GM06990 (cell line): ENCODE measurements at regions not wholly inside any gene's neighbourhood (a gene's known extent, or its start where the extent isn't known, plus 50 kb on each side); places are given as distances from the start of the nearest gene placed in this dataset.

ENCODE experiments used
- DNase-seq: peaks from one replicate; pipeline ENCODE4 v3.0.0-alpha.2; 2011; ENCODE audit not compliant: insufficient read length; ENCODE audit errors: extremely low read depth
- H3K27me3 ChIP-seq: replicated peaks from 2 replicates; pipeline ENCODE4 v1.6.0; 2011; ENCODE audit warnings: low read length; ENCODE audit not compliant: control insufficient read depth, insufficient read depth
- H3K36me3 ChIP-seq: 2 replicates; pipeline ENCODE4 v1.5.1; 2011; ENCODE audit warnings: low read length; ENCODE audit not compliant: control insufficient read depth, insufficient read depth
- H3K4me3 ChIP-seq: replicated peaks from 2 replicates; pipeline ENCODE4 v1.5.1; 2011; ENCODE audit warnings: low read depth, mild to moderate bottlenecking, control low read depth, low read length
- TF ChIP-seq, protein P1 (sequence below): IDR thresholded peaks from 2 replicates; pipeline ENCODE4 v1.5.1; 2011; ENCODE audit warnings: low read length, control low read depth, mild to moderate bottlenecking, inconsistent platforms; ENCODE audit not compliant: insufficient read depth, poor library complexity, severe bottlenecking

DNA sequence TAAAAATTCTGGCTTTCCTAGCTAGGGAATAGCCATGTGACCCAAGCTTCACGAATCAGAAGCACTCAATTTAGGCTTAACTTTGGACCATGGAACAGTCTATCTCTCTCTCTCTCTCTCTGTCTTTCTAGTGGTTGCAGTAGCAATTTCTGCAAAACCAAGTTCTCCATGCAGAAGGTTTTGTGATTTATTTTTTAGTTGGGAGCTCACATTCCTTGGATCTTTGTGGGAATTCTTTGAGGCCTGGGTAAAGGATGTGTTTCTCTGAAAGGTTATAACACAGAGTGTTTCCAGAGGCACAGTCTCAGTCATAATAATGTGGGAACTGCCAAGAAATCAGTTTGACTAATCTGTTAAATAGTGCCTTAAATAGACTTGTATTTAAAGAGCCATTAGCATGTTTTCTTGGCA is 112.3 kb upstream of the COL11A1 start:
- DNase-seq = no peak
- Histone ChIP-seq H3K27me3 (no peaks in the 10 kb centered on the region), H3K36me3 (no peaks in the 10 kb centered on the region), H3K4me3 (no peak overlapping the region)
- TF ChIP-seq, protein P1, sequence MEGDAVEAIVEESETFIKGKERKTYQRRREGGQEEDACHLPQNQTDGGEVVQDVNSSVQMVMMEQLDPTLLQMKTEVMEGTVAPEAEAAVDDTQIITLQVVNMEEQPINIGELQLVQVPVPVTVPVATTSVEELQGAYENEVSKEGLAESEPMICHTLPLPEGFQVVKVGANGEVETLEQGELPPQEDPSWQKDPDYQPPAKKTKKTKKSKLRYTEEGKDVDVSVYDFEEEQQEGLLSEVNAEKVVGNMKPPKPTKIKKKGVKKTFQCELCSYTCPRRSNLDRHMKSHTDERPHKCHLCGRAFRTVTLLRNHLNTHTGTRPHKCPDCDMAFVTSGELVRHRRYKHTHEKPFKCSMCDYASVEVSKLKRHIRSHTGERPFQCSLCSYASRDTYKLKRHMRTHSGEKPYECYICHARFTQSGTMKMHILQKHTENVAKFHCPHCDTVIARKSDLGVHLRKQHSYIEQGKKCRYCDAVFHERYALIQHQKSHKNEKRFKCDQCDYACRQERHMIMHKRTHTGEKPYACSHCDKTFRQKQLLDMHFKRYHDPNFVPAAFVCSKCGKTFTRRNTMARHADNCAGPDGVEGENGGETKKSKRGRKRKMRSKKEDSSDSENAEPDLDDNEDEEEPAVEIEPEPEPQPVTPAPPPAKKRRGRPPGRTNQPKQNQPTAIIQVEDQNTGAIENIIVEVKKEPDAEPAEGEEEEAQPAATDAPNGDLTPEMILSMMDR = no peak

DNA sequence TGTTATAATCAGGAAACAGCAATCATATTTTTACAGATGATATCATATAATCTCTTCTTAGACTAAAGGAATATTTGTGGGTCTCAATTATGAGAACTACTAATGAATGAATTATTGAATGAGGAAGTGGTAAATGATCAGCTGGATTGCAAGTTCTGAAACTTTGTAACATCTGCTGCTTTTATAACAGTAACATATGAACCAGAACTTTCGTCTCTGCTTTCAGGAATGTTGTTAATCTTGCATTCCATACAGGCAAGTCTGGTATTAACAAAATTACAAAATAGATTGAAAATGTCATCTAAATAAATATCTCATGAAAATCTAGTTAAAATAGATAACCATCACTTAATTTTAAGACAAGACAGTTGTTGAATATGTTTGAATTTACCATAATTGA is 110.5 kb upstream of the COL11A1 start:
- TF ChIP-seq, protein P1 = no peak
- no peaks in the 10 kb centered on the region for H3K27me3 ChIP-seq
- no peaks in the 10 kb centered on the region for H3K36me3 ChIP-seq
- DNase-seq = no peak
- H3K4me3 ChIP-seq = no peak overlapping the region

DNA sequence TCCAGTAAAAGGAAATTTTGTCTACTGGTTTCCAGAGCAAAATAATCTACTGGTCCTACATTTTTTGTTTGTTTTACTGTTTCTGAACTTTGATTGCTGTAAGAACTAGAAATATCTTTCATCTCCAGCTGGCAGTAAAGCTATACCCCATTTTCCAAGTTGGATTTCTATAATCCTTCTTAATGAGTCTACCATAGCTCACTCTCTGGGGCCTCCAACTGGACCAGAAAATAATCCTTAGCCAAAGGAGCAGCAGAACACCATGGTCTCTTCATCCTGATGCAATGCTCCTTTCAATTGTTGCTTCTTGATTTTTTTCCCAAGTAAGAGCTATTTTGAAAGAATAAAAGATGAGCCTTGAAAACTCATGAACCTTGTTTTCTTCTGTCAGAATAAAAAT is 110.0 kb upstream of the COL11A1 start:
- H3K4me3 ChIP-seq = no peak overlapping the region
- no peaks in the 10 kb centered on the region for H3K27me3 ChIP-seq
- DNase-seq = no peak
- TF ChIP-seq, protein P1 = no peak
- H3K36me3 ChIP-seq = no peaks in the 10 kb centered on the region

DNA sequence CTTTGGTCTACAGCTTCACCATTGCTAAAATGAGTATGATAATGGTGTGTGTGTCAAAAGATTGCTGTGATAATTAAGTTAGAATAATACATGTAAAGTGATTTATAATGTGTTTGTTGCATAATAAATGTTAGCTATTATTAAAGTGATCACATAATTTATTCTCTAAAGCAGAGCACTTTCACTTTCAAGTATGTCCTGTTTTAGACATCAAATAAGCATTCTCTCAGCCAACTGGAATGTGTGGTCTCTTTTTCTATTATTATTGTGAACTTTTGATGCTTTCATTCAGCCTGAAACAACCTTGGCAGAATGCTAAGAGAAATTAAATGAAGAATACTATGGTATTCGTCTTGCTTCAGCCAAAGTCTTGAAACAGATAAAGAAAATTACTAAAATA is 102.8 kb upstream of the COL11A1 start:
- TF ChIP-seq, protein P1 = no peak
- no peaks in the 10 kb centered on the region for H3K27me3 ChIP-seq
- DNase-seq = no peak
- H3K36me3 ChIP-seq = no peaks in the 10 kb centered on the region
- H3K4me3 ChIP-seq = no peak overlapping the region

DNA sequence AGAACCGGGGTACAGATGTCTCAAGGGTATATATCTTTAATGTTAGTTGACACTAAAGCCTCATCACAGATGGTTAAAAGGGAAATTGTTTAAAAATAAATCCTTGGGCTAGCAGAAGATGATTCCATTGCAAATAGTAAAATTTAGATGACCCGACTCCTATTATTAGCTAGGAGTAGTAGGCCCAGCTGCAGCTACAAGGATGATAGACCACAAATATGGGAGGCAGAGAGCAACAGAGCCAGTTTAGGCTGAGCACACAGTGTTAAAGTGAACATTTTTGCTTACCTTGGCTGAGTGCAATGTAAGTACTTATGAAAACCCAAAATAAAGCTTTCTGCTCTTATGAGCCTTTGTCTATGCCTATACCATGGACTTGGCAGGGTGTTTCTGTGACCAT is 100.5 kb upstream of the COL11A1 start:
- no peak overlapping the region for H3K4me3 ChIP-seq

DNA sequence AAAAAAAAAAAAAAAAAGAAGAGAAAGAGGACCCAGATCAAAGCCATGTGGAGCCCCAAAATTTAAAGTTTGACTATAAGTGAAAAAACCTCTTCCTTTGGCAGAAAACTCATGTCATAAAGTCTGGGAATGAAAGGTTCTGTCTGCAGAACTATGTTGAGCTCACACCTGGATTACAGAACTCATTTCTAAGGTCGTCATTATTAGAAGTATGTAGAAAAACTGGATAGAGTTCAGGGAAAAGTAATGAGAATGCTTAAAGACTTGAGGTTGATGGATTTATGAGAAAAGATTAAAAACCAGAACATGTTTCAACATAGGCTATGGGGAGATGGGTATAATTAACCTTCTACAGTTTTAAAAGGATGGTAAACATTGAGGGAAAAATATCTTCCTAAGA is 90.7 kb upstream of the COL11A1 start:
- DNase-seq = no peak
- H3K36me3 ChIP-seq = no peaks in the 10 kb centered on the region
- TF ChIP-seq, protein P1 = no peak
- H3K27me3 ChIP-seq = no peaks in the 10 kb centered on the region
- H3K4me3 ChIP-seq = no peak overlapping the region

More for the DNA sequence above, 100.5 kb upstream of the COL11A1 start:
- TF ChIP-seq, protein P1 = no peak
- DNase-seq = no peak
- H3K36me3 ChIP-seq = no peaks in the 10 kb centered on the region
- H3K27me3 ChIP-seq = no peaks in the 10 kb centered on the region
